GM10266 (cell line): ENCODE measurements at regions not wholly inside any gene's neighbourhood (a gene's known extent, or its start where the extent isn't known, plus 50 kb on each side); places are given as distances from the start of the nearest gene placed in this dataset.
"Not testable (repeated sequence)": the region's sequence is repeated elsewhere in the genome, so short reads cannot be mapped to it uniquely, and the experiment has no call there.

Experiments used
- DNase-seq: peaks from one replicate; pipeline ENCODE4 v3.0.0; 2012; ENCODE audit errors: extremely low spot score
- TF ChIP-seq, protein P1 (sequence below): IDR thresholded peaks from 2 replicates; pipeline ENCODE4 v1.5.1; 2012; ENCODE audit warnings: mild to moderate bottlenecking, low read depth; ENCODE audit not compliant: control insufficient read depth, insufficient read depth; ENCODE audit errors: missing control alignments

DNA sequence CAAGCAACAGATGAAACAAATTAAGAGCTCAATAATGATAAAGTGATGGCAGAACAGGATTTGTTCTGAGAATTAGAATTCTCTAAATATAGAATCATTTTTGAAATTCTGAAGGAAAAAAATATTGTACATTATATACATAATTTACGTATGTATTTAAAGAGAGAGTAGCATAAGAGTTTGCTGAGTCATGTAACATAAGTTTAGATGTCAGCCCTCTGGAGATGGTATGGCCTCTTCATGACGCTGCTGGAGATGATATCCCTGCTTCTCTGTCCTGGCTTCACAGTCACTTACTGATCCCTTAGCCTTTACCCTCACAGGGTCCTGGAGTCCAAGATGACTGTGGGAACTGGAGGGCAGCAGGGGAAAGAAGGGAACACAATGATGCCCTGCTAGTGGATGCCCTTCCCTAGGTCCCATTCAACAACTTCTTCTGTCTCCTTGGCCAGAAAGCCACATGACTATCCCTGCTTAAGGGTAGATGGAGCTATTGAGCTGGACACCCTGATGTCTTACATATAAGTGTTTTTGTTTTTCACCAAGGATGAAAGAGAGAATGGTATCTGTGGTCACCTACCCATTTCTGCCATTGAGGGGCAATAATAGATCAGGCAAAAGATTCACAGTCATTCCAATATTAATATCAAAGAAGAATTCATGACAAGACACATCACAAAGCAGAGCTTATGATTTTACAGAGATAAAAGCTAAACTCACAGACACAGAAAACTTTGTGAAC is 753.1 kb downstream of the TBC1D22A start:
- no peak for DNase-seq

DNA sequence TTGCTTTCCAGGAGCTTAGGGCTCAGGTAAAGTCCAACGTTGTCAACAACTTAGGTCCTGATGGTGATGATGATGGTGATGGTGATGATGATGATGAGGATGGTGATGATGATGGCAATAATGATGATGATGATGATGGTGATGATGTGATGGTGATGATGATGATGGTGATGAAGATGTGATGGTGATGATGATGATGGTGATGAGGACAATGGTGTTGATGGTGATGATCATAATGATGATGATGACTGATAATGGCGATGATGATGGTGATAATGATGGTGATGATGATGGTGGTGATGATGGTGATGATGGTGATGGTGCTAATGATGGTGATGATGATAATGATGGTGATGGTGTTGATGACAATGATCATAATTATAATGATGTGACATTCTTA is 750.2 kb downstream of the TBC1D22A start:
- no peak for DNase-seq
- TF ChIP-seq, protein P1, sequence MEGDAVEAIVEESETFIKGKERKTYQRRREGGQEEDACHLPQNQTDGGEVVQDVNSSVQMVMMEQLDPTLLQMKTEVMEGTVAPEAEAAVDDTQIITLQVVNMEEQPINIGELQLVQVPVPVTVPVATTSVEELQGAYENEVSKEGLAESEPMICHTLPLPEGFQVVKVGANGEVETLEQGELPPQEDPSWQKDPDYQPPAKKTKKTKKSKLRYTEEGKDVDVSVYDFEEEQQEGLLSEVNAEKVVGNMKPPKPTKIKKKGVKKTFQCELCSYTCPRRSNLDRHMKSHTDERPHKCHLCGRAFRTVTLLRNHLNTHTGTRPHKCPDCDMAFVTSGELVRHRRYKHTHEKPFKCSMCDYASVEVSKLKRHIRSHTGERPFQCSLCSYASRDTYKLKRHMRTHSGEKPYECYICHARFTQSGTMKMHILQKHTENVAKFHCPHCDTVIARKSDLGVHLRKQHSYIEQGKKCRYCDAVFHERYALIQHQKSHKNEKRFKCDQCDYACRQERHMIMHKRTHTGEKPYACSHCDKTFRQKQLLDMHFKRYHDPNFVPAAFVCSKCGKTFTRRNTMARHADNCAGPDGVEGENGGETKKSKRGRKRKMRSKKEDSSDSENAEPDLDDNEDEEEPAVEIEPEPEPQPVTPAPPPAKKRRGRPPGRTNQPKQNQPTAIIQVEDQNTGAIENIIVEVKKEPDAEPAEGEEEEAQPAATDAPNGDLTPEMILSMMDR: no peak

More for the DNA sequence above, 753.1 kb downstream of the TBC1D22A start:
- TF ChIP-seq, protein P1: no peak

DNA sequence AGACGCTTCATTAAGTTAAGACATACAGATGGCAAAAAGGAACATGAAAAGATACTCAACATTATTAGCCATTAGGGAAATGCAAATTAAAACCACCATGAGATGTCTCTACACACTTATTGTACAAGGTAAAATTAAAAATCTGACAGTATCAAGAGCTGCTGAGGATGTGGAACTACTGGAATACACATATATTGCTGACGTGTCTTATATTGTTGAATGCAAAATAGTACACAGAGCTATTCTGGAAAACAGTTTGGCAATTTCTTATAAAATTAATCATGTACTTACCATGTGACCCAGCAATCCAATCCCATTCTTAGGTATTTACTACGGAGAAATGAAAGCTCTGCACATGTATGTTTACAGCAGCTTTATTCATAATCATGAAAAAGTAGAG is 742.5 kb downstream of the TBC1D22A start:
- TF ChIP-seq, protein P1: no peak
- DNase-seq: no peak

DNA sequence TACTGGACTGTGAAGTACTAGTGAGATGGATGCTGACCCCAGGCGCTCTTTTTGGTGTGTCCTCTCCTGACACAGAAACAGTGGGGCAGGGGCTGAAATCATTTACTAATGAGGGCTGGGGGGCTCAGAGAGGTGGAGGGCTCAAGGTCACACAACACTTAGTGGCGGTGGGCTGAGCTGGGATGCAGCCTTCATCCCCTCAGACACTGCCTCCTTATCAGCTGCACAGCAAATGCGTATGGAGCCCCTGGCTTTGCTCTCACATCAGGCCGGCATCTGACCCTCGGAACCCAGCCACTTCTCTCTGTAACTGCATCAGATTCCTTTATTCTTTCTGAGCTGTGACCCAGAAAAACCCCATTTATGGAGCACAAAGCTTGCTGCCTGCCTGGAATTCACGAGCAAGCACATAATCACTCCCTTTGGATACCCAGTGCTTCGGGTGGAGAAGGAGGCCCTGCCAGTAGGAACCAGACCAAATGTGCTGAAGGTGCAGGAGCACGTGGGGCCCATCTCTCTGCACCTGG is 736.6 kb downstream of the TBC1D22A start:
- TF ChIP-seq, protein P1: no peak
- DNase-seq: no peak

DNA sequence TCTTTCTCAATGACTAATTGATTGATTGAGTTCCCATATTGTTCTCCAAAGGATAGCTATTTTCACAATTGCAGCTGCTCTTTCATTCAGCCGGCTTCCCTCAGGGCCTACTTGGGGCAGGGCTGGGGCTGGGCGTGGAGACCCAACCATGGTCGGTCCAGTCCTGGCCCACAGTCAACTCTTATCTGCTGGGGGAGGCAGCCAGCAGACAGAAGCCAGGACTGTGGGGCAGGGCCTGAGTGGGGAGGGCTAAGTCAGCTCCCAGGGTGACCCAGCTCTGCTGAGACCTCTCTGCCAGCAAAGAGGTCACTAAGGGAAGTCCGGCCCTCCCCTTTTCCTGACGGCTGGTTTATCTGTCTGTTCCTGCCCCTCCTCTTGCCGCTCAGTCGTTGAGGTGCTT is 735.2 kb downstream of the TBC1D22A start:
- no peak for DNase-seq
- TF ChIP-seq, protein P1: no peak

DNA sequence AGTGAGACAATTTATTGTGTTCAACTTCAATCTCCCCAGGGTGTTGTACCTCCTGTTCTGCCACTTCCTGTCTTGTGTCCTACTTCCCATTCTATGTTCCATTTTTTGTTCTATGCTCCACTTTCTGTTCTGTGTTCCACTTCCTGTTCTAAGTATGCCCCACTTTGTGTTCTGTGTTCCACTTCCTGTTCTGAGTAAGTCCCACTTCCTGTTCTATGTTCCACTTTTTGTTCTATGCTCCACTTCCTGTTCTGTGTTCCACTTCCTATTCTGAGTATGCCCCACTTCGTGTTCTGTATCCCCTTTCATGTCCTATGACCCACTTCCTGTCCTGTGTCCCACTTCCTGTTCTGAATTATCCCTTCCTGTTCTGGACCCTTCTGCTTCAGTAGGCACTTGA is 732.7 kb downstream of the TBC1D22A start:
- TF ChIP-seq, protein P1: no peak
- no peak for DNase-seq

DNA sequence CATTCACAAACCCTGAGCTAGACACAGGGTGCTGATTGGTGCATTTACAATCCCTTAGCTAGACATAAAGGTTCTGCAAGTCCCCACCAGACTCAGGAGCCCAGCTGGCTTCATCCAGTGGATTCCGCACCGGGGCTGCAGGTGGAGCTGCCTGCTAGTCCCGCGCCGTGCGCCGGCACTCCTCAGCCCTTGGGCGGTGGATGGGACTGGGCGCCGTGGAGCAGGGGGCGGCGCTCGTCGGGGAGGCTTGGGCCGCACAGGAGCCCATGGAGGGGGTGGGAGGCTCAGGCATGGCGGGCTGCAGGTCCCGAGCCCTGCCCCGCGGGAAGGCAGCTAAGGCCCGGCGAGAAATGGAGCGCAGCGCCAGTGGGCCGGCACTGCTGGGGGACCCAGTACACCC is 725.7 kb downstream of the TBC1D22A start:
- DNase-seq: not testable (repeated sequence)
